NCI-H1930 (cell line): ENCODE measurements at regions not wholly inside any gene's neighbourhood (a gene's known extent, or its start where the extent isn't known, plus 50 kb on each side); places are given as distances from the start of the nearest gene placed in this dataset.
"Not testable (repeated sequence)": the region's sequence is repeated elsewhere in the genome, so short reads cannot be mapped to it uniquely, and the experiment has no call there.

Experiments used
- DNase-seq, 2 experiments: peaks; one replicate each; lab custom pipeline; 2025; lab: John Stamatoyannopoulos, UW

GRCh38 chr12:28023156-28023887, 50.8 kb upstream of the PTHLH start:
- DNase-seq = no peak

- DNase-seq = no peak
Observed at GRCh38 chr12:28024231-28024995, 51.9 kb upstream of the PTHLH start.

GRCh38 chr12:28025821-28026505, 53.4 kb upstream of the PTHLH start:
- no peak for DNase-seq

GRCh38 chr12:28026701-28027100, 54.2 kb upstream of the PTHLH start:
- DNase-seq = no peak

- DNase-seq = no peak
Observed at GRCh38 chr12:28027328-28027727, 54.8 kb upstream of the PTHLH start.

- no peak for DNase-seq
Observed at GRCh38 chr12:28027947-28028724, 55.6 kb upstream of the PTHLH start.

- no peak for DNase-seq
Observed at GRCh38 chr12:28032811-28033537, 60.4 kb upstream of the PTHLH start.

- no peak for DNase-seq
Observed at GRCh38 chr12:28033538-28033915, 61.0 kb upstream of the PTHLH start.

GRCh38 chr12:28034271-28034670, 61.7 kb upstream of the PTHLH start:
- no peak for DNase-seq

- no peak for DNase-seq
Observed at GRCh38 chr12:28035500-28035899, 63.0 kb upstream of the PTHLH start.

GRCh38 chr12:28036940-28037339, 64.4 kb upstream of the PTHLH start:
- no peak for DNase-seq

- DNase-seq = no peak
Observed at GRCh38 chr12:28040246-28040645, 67.7 kb upstream of the PTHLH start.

- not testable (repeated sequence) for DNase-seq
Observed at GRCh38 chr12:28046600-28046999, 74.1 kb upstream of the PTHLH start.

- DNase-seq = no peak
Observed at GRCh38 chr12:28050606-28051005, 78.1 kb upstream of the PTHLH start.

GRCh38 chr12:28051516-28052354, 79.2 kb upstream of the PTHLH start:
- DNase-seq = no peak

- DNase-seq = no peak
Observed at GRCh38 chr12:28053564-28053963, 81.0 kb upstream of the PTHLH start.

GRCh38 chr12:28054583-28054982, 82.0 kb upstream of the PTHLH start:
- no peak for DNase-seq

- no peak for DNase-seq
Observed at GRCh38 chr12:28057856-28058615, 85.5 kb upstream of the PTHLH start.

GRCh38 chr12:28059220-28059619, 86.7 kb upstream of the PTHLH start:
- no peak for DNase-seq

GRCh38 chr12:28059668-28060067, 87.1 kb upstream of the PTHLH start:
- DNase-seq = no peak
